NCI-H774 (cell line): ENCODE measurements at regions not wholly inside any gene's neighbourhood (a gene's known extent, or its start where the extent isn't known, plus 50 kb on each side); places are given as distances from the start of the nearest gene placed in this dataset.

Experiments used
- DNase-seq: peaks from one replicate; lab custom pipeline; 2025; lab: John Stamatoyannopoulos, UW

DNA sequence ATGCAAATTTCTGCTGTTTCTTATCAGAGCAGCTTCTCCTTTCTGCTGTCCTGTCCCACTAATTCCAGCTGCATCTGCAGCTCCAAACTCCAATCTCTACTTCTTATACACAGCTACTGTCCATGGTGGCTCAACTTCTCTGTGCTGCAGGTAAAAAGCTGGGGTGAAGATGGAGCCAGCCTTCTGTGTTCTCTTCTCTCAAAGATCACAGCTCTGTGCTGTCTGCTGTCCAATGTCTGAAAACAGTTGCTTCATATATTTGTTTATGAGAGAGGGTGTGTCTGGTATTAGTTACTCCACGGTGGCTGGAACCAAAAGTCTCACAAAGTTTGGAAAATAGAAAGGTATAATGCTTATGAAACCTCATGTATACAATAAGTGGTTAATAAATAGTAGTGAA, 445.8 kb upstream of the TBX3 start:
- DNase-seq: no peak

GRCh38 chr12:115121053-115121452, 437.1 kb upstream of the TBX3 start:
- no peak for DNase-seq

DNA sequence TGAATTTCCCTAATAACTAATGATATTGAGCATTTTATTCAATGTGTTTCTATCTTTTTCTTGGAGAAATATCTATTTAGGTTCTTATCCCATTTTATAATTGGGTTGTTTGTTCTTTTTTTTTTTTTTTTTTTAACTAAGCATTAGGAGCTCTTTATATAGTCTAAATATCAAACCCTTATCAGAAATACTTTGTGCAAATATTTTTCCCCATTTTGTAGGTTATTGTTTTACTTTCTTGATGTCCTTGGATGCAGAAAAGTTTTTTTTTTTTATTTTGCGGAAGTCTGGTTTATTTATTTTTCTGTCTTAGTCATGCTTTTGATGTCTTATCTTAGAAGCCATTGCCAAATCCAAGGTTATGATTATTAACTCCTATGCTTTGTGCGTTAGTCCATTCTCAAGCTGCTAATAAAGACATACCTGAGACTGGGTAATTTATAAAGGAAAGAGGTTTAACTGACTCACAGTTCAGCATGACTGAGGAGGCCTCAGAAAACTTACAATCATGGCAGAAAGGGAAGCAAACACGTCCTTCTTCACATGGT, 434.3 kb upstream of the TBX3 start:
- DNase-seq: no peak

DNA sequence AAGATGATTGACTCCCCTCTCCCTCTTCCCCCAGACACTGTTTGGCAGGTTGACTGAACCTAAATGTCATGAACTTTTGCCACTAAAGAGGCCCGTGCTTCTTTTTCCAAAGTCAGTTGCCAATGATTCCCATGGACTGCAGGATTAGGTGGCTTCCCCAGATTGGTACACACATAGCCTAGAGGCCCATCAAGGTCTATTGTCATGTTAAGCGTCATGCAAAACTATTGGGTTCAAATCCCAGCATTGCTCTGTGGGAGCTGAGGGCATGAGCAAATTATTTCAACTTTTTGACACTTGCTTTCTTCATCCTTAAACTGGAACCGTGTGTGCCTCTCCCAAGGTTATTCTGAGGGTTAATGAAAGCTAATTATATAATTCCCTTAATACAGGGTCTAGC, 430.2 kb upstream of the TBX3 start:
- DNase-seq: no peak

- no peak for DNase-seq
Measured at GRCh38 chr12:115109863-115110262, 425.9 kb upstream of the TBX3 start.

- DNase-seq: no peak
Measured at GRCh38 chr12:115108129-115109100, 424.4 kb upstream of the TBX3 start.

DNA sequence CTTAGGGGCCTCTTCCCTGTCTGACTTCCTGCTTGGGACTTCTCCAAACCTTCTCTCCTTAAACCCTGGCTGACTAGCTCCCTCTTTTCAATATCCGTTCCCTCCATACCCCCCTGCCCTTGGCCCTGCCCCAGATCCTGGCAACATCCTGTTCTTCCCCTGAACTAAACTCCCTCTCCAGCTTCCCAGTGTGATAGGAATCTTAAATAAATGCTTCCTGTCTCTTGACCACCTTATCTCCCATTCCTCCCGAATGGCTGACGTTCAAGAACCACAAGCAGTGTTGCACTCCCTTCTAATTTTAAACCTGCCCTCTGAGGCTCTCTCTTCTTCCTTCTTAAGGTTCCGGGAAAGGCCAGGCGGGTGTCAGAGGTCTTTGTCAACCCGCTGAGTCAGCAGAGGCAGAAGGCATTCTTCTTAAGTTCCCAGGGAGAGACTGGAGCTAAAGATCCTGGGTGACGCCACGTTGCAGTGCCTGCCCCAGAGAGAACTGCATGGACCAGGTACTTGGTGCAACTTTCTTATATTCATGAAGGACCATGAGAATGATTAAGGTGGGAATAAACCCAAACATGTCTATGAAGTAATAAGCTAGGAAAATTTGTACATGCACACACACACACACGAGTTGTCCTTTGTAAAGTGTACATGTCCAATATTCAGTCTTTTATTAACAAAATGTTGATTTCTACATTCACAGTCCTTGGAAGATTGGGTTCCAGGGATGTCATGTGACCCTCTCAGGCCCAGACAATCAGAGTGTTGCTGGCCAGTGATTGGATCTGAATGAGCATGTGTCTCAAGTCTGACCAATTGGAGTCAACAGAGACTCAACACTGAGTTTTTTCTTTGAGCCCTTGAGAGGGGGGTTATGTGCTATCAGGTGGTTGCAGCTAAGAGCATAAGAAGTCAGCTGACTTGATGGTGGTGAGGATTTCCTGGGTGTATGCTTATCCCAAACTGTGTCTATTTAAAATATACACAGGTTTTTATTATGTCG, 420.2 kb upstream of the TBX3 start:
- no peak for DNase-seq

GRCh38 chr12:115102450-115102849, 418.5 kb upstream of the TBX3 start:
- no peak for DNase-seq

GRCh38 chr12:115101520-115101919, 417.5 kb upstream of the TBX3 start:
- no peak for DNase-seq

GRCh38 chr12:115097416-115097815, 413.4 kb upstream of the TBX3 start:
- no peak for DNase-seq

DNA sequence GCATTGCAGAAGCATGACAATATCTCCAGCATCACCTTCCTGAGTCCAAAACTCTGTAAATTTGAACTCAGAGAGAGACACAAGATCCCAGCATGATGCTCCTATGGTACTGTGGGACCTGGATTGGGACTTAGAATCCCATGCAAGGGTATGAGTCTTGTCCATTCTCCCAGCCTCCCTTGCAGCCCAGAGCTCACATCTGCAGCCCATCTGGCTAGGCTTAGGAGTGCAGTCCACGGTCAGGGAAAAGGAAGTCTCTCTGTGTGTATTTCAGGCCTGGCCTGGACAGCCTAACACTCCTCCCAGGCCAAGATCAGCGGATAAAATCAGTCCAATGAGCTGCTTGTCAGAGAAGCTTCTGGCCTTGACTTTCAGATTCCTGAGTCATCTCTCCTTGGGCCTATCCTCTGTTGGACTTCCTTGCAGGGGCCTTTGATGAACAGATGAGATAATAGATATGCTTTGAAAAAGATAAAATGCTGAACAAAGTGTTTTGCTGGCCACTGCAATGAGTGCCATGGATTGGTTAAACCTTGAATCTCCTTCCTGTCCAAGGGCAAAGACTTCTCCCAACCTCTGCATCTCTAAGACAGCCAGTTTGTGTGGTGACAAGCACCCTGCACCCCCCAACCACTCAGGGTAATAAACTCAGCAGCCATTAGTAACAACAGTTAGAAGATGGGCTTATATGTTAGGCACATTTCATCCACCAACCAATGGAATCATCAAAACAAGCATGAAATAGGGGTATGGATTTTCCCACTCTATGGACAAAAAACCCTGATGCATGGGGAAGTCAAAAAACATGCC, 412.8 kb upstream of the TBX3 start:
- no peak for DNase-seq

GRCh38 chr12:115095073-115095748, 411.2 kb upstream of the TBX3 start:
- DNase-seq: no peak

GRCh38 chr12:115094163-115094816, 410.3 kb upstream of the TBX3 start:
- no peak for DNase-seq

DNA sequence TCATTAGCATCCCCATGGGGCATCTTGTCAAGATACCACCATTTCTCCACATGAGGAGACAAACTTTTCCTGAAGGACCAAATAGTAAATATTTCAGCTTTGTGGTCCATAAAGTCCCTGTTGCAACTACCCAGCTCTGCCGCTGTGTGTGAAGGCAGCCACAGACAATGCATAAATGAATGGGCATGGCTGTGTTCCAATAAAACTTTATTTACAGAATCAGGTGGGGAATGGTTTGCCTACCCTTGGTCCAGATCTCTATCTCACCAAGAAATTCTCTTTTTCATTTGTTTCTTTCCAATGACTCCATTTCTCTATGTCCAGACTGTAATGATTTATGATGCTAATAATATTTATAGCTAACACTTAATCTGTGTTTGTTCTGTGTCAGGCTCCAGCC, 409.3 kb upstream of the TBX3 start:
- no peak for DNase-seq

DNA sequence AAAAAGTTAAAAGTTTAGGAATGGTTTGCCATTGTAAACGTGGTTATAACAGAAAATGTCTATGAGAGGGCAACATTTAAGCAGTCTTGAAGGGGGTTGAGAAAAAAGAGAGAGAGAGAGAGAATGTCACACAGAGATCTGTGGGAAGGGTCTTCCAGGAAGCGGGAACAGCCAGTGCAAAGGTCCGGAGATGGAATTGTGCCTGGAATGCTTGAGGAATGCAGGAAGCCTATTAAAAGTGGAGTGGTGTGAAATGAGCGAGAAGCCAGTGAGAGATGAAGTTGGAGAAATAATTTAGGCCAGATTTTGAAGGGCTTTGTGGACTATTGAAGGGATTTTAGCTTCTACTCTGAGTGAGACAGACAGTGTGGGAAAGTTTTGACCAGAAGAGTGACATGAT, 406.8 kb upstream of the TBX3 start:
- no peak for DNase-seq

GRCh38 chr12:115088995-115089841, 405.2 kb upstream of the TBX3 start:
- DNase-seq: no peak

- DNase-seq: no peak
Measured at GRCh38 chr12:115088328-115088994, 404.5 kb upstream of the TBX3 start.

DNA sequence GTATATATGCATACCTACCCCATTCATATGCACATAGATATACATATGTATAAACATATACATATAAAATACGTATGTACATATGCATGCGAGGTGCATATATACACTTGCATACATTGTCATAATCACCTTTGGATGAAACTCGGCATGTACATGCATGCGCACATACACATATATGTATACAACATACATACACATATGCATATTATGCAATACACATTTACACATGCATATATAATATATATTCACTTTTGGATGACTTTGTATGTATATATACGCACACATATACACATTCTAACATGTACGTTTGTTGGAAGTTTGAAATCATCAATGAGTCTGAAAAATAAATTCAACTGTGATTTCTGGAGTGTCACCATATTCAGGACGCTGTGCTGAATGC, 401.6 kb upstream of the TBX3 start:
- DNase-seq: no peak

- peak; percentile 43 for DNase-seq
Measured at GRCh38 chr12:115079760-115080159, 395.8 kb upstream of the TBX3 start.
